HEK293 (cell line): ENCODE measurements at regions not wholly inside any gene's neighbourhood (a gene's known extent, or its start where the extent isn't known, plus 50 kb on each side); places are given as distances from the start of the nearest gene placed in this dataset.
A peak's percentile ranks its signal among the peaks of the same experiment; 100 is the strongest.

Experiments
- CTCF ChIA-PET: fragments of 350-600 bp; formaldehyde crosslinking; extraction: SDS; loops from one replicate; lab custom pipeline; 2021; ENCODE audit warnings: antibody characterized with exemption; lab: Yijun Ruan, JAX
- POLR2A ChIA-PET: fragments of 300-600 bp; formaldehyde crosslinking; extraction: SDS; loops from one replicate; lab custom pipeline; 2020; ENCODE audit warnings: antibody characterized with exemption, inconsistent platforms; lab: Yijun Ruan, JAX
- H3K27ac ChIP-seq: fragments of 200-500 bp; sonication (Bioruptor generic); 2 replicates; pipeline ENCODE4 v1.5.1; 2014; ENCODE audit warnings: low read depth, low read length, control low read depth, inconsistent platforms; ENCODE audit errors: extremely low read depth
- H3K36me3 ChIP-seq, 2 experiments: fragments of 200-500 bp in 1 of 2; sonication (Bioruptor generic) in 1 of 2; 1 replicate in 1 of 2; 2 replicates in 1 of 2; pipeline ENCODE4 v1.5.1; 2014 to 2017; ENCODE audit warnings: inconsistent platforms in 2 of 2, low read length in 2 of 2; ENCODE audit not compliant: control insufficient read depth in 2 of 2, insufficient read depth in 1 of 2
- H3K4me1 ChIP-seq: fragments of 200-500 bp; sonication (Bioruptor generic); 2 replicates; pipeline ENCODE4 v1.5.1; 2014; ENCODE audit warnings: mild to moderate bottlenecking, low read length, inconsistent platforms; ENCODE audit not compliant: control insufficient read depth, insufficient read depth
- H3K4me3 ChIP-seq: 2 replicates; pipeline ENCODE4 v1.5.1; 2011; ENCODE audit warnings: low read depth, mild to moderate bottlenecking, control low read depth, low read length, moderate library complexity
- H3K9me3 ChIP-seq: fragments of 200-500 bp; sonication (Bioruptor generic); 2 replicates; pipeline ENCODE4 v1.5.1; 2014; ENCODE audit warnings: low read depth, low read length, inconsistent platforms; ENCODE audit not compliant: control insufficient read depth, insufficient read depth
- FEZF1 ChIP-seq: fragments of 450-650 bp; formaldehyde crosslinking; IDR thresholded peaks from 2 replicates; pipeline ENCODE4 v1.5.1; 2016; ENCODE audit warnings: missing biosample characterization, missing genetic modification characterization
- HOXD13 ChIP-seq: sonication (generic); formaldehyde crosslinking; IDR thresholded peaks from 2 replicates; pipeline ENCODE4 v1.8.0; 2022; ENCODE audit warnings: missing genetic modification reagents, borderline replicate concordance
- MEIS1 ChIP-seq: sonication (generic); formaldehyde crosslinking; IDR thresholded peaks from 2 replicates; pipeline ENCODE4 v1.8.1; 2022; ENCODE audit warnings: missing genetic modification reagents, mild to moderate bottlenecking, borderline replicate concordance
- PRDM1 ChIP-seq: fragments of 450-650 bp; formaldehyde crosslinking; IDR thresholded peaks from 2 replicates; pipeline ENCODE4; 2016; ENCODE audit warnings: missing biosample characterization, missing genetic modification characterization
- ZBTB48 ChIP-seq: fragments of 450-650 bp; formaldehyde crosslinking; IDR thresholded peaks from 2 replicates; pipeline ENCODE4 v1.5.1; 2016; ENCODE audit warnings: missing biosample characterization, missing genetic modification characterization
- ZBTB7A ChIP-seq: fragments of 450-650 bp; formaldehyde crosslinking; IDR thresholded peaks from 2 replicates; pipeline ENCODE4 v1.5.1; 2016; ENCODE audit warnings: low read depth, missing biosample characterization, missing genetic modification characterization
- ZFP3 ChIP-seq: fragments of 450-650 bp; formaldehyde crosslinking; IDR thresholded peaks from 2 replicates; pipeline ENCODE4 v1.5.1; 2016; ENCODE audit warnings: low read depth, missing biosample characterization, missing genetic modification characterization
- ZIC2 ChIP-seq: fragments of 450-650 bp; formaldehyde crosslinking; IDR thresholded peaks from 2 replicates; pipeline ENCODE4 v1.5.1; 2016; ENCODE audit warnings: missing biosample characterization, missing genetic modification characterization
- ZNF404 ChIP-seq: fragments of 450-650 bp; formaldehyde crosslinking; IDR thresholded peaks from 2 replicates; pipeline ENCODE4 v1.5.1; 2017; ENCODE audit warnings: missing biosample characterization, missing genetic modification characterization
- ZNF571 ChIP-seq: fragments of 450-650 bp; formaldehyde crosslinking; IDR thresholded peaks from 2 replicates; pipeline ENCODE4 v1.5.0; 2017; ENCODE audit warnings: missing biosample characterization, missing genetic modification characterization
- ZNF654 ChIP-seq: fragments of 450-650 bp; formaldehyde crosslinking; IDR thresholded peaks from 2 replicates; pipeline ENCODE4 v1.5.1; 2016; ENCODE audit warnings: low read depth, missing biosample characterization, missing genetic modification characterization
- ZNF707 ChIP-seq: fragments of 450-650 bp; formaldehyde crosslinking; IDR thresholded peaks from 2 replicates; pipeline ENCODE4 v1.5.1; 2016; ENCODE audit warnings: missing biosample characterization, missing genetic modification characterization
- TF ChIP-seq, protein P1 (sequence below): fragments of 450-650 bp; formaldehyde crosslinking; IDR thresholded peaks from 2 replicates; pipeline ENCODE4 v1.5.1; 2016; ENCODE audit warnings: missing biosample characterization, missing genetic modification characterization, low read depth
- TF ChIP-seq, protein P2 (sequence below): fragments of 450-650 bp; formaldehyde crosslinking; conservative IDR thresholded peaks from 2 replicates; pipeline ENCODE4 v1.5.1; 2016; ENCODE audit warnings: low read depth, missing biosample characterization, missing genetic modification characterization
- TF ChIP-seq, protein P3 (sequence below): fragments of 450-650 bp; formaldehyde crosslinking; IDR thresholded peaks from 2 replicates; pipeline ENCODE4 v1.5.1; 2017; ENCODE audit warnings: missing biosample characterization, missing genetic modification characterization
- TF ChIP-seq, protein P4 (sequence below): fragments of 450-650 bp; formaldehyde crosslinking; IDR thresholded peaks from 2 replicates; pipeline ENCODE4 v1.5.1; 2016; ENCODE audit warnings: missing biosample characterization, missing genetic modification characterization

DNA sequence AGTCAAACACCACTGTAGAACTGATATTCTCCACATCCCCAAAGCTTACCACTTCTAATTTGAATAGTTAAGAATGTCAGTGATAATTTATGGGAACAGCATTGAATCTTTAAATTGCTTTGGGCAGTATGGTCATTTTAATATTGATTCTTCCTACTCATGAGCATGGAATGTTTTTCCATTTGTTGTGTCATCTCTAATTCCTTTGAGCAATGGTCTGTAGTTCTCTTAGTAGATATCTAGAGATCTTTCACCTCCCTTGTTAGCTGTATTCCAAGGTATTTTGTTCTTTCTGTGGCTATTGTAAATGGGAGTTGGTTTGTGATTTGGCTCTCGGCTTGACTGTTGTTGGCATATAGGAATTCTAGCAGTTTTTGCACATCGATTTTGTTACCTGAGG, 1341.8 kb upstream of the CDH9 start:
- TF ChIP-seq PRDM1 (no peak), ZBTB48 (tag by site-specific recombination) (no peak), ZBTB7A (tag by site-specific recombination) (no peak), ZIC2 (tag by site-specific recombination) (no peak), HOXD13 (CRISPR knock-in tag) (no peak), FEZF1 (tag by site-specific recombination) (no peak)
- TF ChIP-seq, protein P1, sequence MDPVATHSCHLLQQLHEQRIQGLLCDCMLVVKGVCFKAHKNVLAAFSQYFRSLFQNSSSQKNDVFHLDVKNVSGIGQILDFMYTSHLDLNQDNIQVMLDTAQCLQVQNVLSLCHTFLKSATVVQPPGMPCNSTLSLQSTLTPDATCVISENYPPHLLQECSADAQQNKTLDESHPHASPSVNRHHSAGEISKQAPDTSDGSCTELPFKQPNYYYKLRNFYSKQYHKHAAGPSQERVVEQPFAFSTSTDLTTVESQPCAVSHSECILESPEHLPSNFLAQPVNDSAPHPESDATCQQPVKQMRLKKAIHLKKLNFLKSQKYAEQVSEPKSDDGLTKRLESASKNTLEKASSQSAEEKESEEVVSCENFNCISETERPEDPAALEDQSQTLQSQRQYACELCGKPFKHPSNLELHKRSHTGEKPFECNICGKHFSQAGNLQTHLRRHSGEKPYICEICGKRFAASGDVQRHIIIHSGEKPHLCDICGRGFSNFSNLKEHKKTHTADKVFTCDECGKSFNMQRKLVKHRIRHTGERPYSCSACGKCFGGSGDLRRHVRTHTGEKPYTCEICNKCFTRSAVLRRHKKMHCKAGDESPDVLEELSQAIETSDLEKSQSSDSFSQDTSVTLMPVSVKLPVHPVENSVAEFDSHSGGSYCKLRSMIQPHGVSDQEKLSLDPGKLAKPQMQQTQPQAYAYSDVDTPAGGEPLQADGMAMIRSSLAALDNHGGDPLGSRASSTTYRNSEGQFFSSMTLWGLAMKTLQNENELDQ (tag by site-specific recombination): no peak
- TF ChIP-seq, all 188 proteins: peak for 0
- Histone ChIP-seq H3K9me3 (no peaks in the 10 kb centered on the region), H3K36me3 (no peaks in the 10 kb centered on the region), H3K4me1 (no peaks in the 10 kb centered on the region), H3K27ac (no peak overlapping the region), H3K4me3 (no peak overlapping the region)
- ChIA-PET POLR2A (no interaction called here), CTCF (interaction anchor here (0.5 to 1.1 kb wide), 2 partner anchors 35 to 37 kb away, joined by 3 read pairs; no protein-coding TSS in a partner anchor)

DNA sequence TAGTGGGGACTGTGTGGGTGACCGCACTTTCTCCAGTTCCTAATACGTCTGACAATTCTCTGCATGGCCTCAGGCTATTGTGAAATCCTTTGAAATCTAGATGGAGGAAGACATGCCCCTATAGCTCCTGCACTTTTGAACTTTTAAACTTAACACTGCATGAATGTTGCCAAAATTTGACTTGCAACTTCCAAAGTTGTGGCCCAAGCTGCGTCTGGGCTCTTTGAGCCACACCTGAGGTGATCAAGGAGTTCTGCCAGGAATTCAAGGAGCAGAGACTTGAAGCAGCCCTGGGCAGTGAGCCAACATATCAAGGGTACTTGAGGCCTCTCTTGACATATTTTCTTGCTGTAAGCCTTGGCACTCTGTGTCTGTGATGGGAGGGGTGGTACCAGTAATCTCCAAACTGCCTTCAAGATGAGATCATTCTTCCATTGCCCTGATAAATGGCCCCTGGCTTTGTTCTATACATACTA, 1336.1 kb upstream of the CDH9 start:
- H3K27ac ChIP-seq: no peak overlapping the region
- no peaks in the 10 kb centered on the region for H3K36me3 ChIP-seq
- H3K4me3 ChIP-seq: no peak overlapping the region
- no peaks in the 10 kb centered on the region for H3K4me1 ChIP-seq
- ChIA-PET CTCF (interaction anchor here (0.7 kb wide), 1 partner anchor 123 kb away, joined by 3 read pairs; no protein-coding TSS in a partner anchor), POLR2A (interaction anchor here (1.7 kb wide), 1 partner anchor 23 kb away, joined by 9 read pairs; no protein-coding TSS in a partner anchor)
- H3K9me3 ChIP-seq: no peaks in the 10 kb centered on the region; the same call in 1 of the 2 replicates
- TF ChIP-seq MEIS1 (CRISPR knock-in tag): peak; percentile 85
- no peak for TF ChIP-seq ZBTB7A (tag by site-specific recombination)
- no peak for TF ChIP-seq ZNF571 (tag by site-specific recombination)

DNA sequence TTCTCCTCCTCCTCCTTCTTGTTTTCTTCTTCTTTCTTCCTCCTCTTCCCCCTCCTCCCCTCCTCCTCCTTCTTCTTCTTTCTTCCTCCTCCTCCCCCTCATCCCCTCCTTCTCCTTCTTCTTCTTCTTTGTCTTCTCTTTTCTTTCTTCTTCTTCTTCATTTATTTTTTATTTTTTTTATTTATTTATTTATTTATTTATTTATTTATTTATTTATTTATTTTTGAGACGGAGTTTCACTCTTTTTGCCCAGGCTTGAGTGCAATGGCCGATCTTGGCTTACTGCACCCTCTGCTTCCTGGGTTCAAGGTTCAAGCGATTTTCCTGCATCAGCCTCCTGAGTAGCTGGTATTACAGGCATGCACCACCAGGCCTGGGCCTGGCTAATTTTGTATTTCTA, 1332.5 kb upstream of the CDH9 start:
- no peak overlapping the region for H3K27ac ChIP-seq
- no peaks in the 10 kb centered on the region; the same call in 1 of the 2 replicates for H3K9me3 ChIP-seq
- H3K4me1 ChIP-seq: no peaks in the 10 kb centered on the region
- H3K36me3 ChIP-seq: no peaks in the 10 kb centered on the region
- POLR2A ChIA-PET: no interaction called here
- no peak overlapping the region for H3K4me3 ChIP-seq
- CTCF ChIA-PET: no interaction called here
- TF ChIP-seq, protein P2, sequence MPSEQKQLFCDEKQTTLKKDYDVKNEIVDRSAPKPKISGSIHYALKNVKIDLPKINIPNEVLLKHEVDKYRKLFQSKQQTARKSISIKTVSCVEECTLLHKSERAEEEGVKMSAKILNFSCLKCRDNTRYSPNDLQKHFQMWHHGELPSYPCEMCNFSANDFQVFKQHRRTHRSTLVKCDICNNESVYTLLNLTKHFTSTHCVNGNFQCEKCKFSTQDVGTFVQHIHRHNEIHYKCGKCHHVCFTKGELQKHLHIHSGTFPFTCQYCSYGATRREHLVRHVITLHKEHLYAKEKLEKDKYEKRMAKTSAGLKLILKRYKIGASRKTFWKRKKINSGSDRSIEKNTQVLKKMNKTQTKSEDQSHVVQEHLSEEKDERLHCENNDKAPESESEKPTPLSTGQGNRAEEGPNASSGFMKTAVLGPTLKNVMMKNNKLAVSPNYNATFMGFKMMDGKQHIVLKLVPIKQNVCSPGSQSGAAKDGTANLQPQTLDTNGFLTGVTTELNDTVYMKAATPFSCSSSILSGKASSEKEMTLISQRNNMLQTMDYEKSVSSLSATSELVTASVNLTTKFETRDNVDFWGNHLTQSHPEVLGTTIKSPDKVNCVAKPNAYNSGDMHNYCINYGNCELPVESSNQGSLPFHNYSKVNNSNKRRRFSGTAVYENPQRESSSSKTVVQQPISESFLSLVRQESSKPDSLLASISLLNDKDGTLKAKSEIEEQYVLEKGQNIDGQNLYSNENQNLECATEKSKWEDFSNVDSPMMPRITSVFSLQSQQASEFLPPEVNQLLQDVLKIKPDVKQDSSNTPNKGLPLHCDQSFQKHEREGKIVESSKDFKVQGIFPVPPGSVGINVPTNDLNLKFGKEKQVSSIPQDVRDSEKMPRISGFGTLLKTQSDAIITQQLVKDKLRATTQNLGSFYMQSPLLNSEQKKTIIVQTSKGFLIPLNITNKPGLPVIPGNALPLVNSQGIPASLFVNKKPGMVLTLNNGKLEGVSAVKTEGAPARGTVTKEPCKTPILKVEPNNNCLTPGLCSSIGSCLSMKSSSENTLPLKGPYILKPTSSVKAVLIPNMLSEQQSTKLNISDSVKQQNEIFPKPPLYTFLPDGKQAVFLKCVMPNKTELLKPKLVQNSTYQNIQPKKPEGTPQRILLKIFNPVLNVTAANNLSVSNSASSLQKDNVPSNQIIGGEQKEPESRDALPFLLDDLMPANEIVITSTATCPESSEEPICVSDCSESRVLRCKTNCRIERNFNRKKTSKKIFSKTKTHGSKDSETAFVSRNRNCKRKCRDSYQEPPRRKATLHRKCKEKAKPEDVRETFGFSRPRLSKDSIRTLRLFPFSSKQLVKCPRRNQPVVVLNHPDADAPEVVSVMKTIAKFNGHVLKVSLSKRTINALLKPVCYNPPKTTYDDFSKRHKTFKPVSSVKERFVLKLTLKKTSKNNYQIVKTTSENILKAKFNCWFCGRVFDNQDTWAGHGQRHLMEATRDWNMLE: peak; percentile 85
- TF ChIP-seq ZFP3 (tag by site-specific recombination) (0 out of 2 replicates have a peak, but pooled peaks have one; percentile 31), ZNF707 (no peak), ZNF654 (tag by site-specific recombination) (peak; percentile 35; the same call in 1 of the 2 replicates), ZNF404 (tag by site-specific recombination) (0 out of 2 replicates have a peak, but pooled peaks have one; percentile 18)
- TF ChIP-seq, protein P3, sequence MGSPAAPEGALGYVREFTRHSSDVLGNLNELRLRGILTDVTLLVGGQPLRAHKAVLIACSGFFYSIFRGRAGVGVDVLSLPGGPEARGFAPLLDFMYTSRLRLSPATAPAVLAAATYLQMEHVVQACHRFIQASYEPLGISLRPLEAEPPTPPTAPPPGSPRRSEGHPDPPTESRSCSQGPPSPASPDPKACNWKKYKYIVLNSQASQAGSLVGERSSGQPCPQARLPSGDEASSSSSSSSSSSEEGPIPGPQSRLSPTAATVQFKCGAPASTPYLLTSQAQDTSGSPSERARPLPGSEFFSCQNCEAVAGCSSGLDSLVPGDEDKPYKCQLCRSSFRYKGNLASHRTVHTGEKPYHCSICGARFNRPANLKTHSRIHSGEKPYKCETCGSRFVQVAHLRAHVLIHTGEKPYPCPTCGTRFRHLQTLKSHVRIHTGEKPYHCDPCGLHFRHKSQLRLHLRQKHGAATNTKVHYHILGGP (tag by site-specific recombination): no peak
- TF ChIP-seq, protein P4, sequence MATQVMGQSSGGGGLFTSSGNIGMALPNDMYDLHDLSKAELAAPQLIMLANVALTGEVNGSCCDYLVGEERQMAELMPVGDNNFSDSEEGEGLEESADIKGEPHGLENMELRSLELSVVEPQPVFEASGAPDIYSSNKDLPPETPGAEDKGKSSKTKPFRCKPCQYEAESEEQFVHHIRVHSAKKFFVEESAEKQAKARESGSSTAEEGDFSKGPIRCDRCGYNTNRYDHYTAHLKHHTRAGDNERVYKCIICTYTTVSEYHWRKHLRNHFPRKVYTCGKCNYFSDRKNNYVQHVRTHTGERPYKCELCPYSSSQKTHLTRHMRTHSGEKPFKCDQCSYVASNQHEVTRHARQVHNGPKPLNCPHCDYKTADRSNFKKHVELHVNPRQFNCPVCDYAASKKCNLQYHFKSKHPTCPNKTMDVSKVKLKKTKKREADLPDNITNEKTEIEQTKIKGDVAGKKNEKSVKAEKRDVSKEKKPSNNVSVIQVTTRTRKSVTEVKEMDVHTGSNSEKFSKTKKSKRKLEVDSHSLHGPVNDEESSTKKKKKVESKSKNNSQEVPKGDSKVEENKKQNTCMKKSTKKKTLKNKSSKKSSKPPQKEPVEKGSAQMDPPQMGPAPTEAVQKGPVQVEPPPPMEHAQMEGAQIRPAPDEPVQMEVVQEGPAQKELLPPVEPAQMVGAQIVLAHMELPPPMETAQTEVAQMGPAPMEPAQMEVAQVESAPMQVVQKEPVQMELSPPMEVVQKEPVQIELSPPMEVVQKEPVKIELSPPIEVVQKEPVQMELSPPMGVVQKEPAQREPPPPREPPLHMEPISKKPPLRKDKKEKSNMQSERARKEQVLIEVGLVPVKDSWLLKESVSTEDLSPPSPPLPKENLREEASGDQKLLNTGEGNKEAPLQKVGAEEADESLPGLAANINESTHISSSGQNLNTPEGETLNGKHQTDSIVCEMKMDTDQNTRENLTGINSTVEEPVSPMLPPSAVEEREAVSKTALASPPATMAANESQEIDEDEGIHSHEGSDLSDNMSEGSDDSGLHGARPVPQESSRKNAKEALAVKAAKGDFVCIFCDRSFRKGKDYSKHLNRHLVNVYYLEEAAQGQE: peak; percentile 68
